Right forelimb (tissue), 1 donor: ENCODE measurements at regions not wholly inside any gene's neighbourhood (a gene's known extent, or its start where the extent isn't known, plus 50 kb on each side); places are given as distances from the start of the nearest gene placed in this dataset.

Experiments
- DNase-seq: peaks from one replicate; pipeline ENCODE4 v3.0.0-alpha.2; 2018

- DNase-seq = no peak
Measured at GRCh38 chrX:147846676-147847075, 65.0 kb upstream of the FMR1 start.

GRCh38 chrX:147847999-147848398, 63.7 kb upstream of the FMR1 start:
- DNase-seq = no peak

- DNase-seq = no peak
Measured at GRCh38 chrX:147848543-147849443, 62.9 kb upstream of the FMR1 start.

GRCh38 chrX:147850875-147851274, 60.8 kb upstream of the FMR1 start:
- no peak for DNase-seq

GRCh38 chrX:147853701-147854100, 58.0 kb upstream of the FMR1 start:
- no peak for DNase-seq

GRCh38 chrX:147859666-147860065, 52.1 kb upstream of the FMR1 start:
- no peak for DNase-seq
